ENCODE measurements at regions not wholly inside any gene's neighbourhood (a gene's known extent, or its start where the extent isn't known, plus 50 kb on each side); places are given as distances from the start of the nearest gene placed in this dataset.

- TF ChIP-seq FOXA1 (IDR thresholded peaks at IDR 0.05) (no peak), MAX (IDR thresholded peaks at IDR 0.05) (no peak), CTCF (IDR thresholded peaks at IDR 0.05; ENCODE audit: low read depth, low read length, missing input control) (no peak), EGR1 (IDR thresholded peaks at IDR 0.05; ENCODE audit: low read depth in 2 of 2) (no peak), YY1 (IDR thresholded peaks at IDR 0.05) (no peak), TAF1 (conservative IDR thresholded peaks at IDR 0.05) (no peak), GABPA (IDR thresholded peaks at IDR 0.05 in 1 of 2, conservative IDR thresholded peaks at IDR 0.05 in 1 of 2) (no peak), RAD21 (IDR thresholded peaks at IDR 0.05) (no peak), RXRA (IDR thresholded peaks at IDR 0.05) (no peak), REST (IDR thresholded peaks at IDR 0.05) (no peak)
Measured at GRCh38 chr18:40565805-40566509, 1389.1 kb upstream of the PIK3C3 start.

Data from liver (tissue), 3 donors.